GDM1 (cell line): ENCODE measurements at regions not wholly inside any gene's neighbourhood (a gene's known extent, or its start where the extent isn't known, plus 50 kb on each side); places are given as distances from the start of the nearest gene placed in this dataset.

ENCODE experiments used
- DNase-seq: peaks from one replicate; lab custom pipeline; 2025; lab: John Stamatoyannopoulos, UW

GRCh38 chr2:5067816-5068215 lies 624.4 kb upstream of the SOX11 start:
- DNase-seq = no peak

DNA sequence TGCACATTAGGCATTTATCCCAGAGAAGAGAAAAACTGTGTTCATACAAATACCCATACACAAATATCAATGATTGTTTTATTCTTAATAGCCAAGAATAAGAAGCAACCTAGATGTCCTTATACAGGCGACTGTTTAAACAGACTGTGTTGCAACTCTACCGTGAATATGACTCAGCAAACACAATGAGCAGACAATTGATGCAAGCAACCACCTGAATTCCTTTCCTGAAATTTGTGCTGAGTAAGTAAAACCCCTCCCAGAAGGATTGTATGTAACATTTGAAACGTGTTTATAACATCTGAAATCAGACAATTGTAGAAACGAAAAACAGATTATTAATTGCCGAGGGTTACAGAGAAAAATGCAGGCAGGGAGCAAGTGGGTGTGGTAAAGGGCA lies 621.9 kb upstream of the SOX11 start:
- no peak for DNase-seq

DNA sequence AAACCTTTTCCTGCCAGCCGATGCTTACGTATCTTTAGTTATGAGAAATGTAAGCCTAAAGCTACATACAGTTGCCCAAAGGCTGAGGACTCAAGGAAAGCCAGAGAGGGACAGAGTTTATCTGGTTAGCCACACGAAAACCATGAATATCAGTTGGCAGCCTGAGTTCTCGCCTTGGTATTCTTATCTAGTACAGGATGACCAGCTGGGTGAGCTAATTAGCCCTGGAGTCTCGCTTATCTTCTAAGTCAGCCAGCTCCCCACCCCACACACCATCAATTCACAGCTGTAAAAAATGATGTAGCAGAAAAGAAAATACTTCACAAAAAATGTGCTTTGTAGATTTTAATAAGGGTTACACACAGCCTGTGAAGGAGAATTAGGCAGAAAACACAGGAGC lies 617.5 kb upstream of the SOX11 start:
- DNase-seq = no peak

DNA sequence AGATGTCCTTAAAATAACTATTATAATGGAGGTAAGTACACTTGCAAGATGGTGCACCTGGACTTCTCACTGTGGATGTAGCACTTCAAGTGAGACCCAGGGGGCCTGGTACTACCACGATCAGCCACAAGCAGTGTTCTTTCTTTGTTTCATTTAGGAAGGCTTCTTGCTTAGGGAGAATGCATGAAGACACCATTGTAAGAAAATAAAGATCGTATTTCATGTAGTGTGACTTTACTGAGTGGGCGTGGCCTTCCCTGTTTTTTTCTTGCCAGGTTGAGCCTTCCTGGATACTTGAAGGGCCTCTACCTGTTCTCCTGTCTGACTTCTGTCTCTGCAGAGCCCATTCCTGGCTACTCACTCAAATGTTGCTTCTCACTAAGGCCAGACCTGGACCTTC lies 615.6 kb upstream of the SOX11 start:
- no peak for DNase-seq

DNA sequence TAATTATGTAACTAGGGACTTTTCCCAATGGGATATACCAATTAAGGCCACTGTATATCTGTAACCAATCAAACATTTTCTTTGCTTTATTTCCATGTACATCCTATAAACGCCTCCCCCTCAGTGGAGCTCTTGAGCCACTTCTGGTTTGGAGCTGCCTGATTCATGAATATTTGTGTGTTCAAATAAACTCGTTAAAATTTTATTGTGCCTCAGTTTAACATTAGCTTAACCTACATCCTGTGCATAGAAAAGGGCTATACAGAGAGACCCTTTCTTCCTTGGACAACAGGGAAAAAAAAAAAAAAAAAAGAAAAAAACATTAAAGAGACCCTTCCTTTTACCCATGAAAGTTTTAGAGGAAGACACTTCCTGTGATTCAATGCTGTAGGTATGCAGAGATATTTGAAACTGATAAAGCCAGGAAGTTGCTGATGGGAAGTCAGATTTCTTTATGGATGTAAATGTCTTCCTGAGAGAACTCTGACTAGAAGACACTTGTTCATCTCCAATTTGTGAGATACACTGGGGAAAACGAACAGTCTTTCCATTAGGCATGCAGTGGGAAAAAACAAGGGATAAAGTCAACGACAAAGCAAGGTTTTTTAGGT lies 614.6 kb upstream of the SOX11 start:
- no peak for DNase-seq

DNA sequence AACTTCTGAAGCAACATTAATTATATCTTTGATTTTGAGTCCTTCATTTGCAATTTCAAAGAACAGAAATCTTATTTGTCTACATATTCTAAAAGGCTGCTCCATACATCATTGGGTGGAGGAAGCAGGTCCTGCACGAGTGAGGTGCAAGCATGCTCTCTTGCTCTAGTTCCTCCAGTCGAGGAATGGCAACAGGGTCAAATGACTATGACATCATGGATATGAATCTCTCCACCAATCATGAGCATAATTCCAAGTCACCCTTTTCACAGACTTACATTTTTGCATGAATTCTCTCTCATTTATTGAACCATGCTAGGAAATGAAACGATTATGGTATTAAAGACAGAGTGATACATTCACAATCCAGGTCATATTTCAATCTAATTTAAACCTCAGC lies 608.8 kb upstream of the SOX11 start:
- DNase-seq = no peak

DNA sequence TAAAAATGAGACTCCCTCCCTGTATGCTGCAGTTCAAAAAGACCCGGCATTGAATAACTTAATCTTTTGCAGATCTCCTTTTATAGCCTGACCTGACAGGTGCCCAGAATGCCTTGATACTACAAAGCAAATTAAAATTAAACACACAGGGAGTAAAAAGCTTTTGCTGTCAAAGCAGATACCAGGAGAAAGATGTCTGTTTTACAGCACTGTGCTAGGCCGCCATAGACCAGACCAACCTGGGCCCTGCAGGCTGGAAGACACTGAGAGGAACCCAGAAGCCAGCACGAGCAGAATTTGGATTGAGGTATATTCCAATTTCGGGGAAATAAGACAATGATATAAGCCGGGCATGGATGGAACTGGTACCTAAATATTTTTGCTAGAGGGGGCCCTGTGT lies 602.8 kb upstream of the SOX11 start:
- DNase-seq = no peak

DNA sequence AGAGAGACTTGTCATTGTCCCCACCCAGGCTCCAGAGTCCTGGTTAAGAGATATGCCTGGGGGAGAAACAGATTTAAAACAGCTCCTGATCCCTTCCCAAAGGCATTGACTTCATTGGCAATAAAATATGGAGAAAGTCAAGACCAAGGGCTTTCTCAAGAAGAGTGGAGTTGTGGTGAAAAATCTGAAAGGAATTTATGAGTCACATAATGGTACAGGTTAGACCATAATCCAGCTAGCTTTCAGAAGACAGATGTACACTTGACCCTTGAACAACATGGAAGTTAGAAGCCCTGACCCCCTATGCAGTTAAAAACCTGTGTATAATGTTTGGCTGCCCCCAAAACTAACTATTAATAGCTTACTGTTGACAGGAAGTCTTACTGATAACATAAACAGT lies 599.1 kb upstream of the SOX11 start:
- no peak for DNase-seq

- no peak for DNase-seq
Observed at GRCh38 chr2:5093518-5093917, 598.7 kb upstream of the SOX11 start.

- DNase-seq = no peak
Observed at GRCh38 chr2:5094192-5094591, 598.0 kb upstream of the SOX11 start.

- no peak for DNase-seq
Observed at GRCh38 chr2:5098286-5098685, 593.9 kb upstream of the SOX11 start.

DNA sequence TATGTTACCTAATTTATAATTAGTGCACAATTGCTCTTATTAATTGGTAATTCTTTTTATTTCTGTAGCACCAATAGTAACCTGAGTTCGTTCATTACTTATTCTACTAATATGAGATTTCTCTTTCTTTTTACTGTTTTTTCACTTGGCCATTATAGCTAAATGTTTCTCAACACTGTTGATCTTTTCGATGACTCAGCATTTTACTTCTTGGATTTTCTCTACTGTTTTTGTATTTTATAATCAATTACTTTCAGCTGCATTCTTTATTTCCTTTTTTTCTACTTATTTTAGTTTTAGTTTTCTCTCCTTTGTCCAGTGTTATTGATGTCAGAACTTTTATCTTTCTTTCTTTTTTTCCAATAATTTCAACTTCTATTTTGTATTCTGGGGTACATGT lies 589.4 kb upstream of the SOX11 start:
- DNase-seq = no peak

- no peak for DNase-seq
Observed at GRCh38 chr2:5111581-5111980, 580.6 kb upstream of the SOX11 start.

GRCh38 chr2:5119046-5119445 lies 573.1 kb upstream of the SOX11 start:
- DNase-seq = no peak

DNA sequence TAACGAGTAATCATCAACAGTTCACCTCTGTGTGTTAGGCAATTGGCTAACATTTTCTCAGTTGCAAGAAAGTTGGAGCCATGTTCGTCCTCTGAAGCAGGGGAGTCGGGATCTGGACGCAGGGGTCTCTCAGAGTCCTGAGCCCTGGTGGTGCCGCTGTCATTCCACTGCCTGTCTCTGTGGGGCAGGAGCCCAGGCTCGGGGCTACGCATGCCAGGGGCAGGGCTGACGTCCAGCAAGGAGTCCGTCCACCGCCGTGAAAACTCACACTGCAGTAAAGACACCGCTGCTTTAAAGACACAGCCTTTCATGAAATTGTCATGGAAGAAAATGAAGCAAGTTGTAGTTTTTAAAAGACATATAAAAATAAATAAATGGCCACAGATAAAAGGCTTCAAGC lies 571.1 kb upstream of the SOX11 start:
- DNase-seq = no peak

DNA sequence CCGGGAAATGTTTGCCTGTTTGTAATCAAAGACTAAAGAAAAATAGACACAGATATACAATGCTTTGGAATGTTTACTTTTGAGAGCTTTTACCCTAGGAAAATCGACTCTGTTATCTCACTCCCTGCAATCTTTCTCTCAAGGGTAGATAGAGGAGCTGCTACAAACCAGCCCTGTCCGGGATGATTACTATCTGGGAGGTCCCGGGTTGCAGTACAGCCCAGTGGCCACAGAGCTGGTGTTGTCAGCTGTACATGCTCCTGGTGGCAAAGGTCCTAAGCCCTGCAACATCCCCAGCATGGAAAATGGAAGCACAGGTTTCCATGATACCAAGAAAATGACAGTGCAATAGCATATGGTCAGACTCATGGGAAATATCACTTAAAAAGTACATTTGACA lies 570.5 kb upstream of the SOX11 start:
- DNase-seq = no peak

GRCh38 chr2:5123582-5124196 lies 568.5 kb upstream of the SOX11 start:
- DNase-seq = no peak

GRCh38 chr2:5125017-5125730 lies 567.0 kb upstream of the SOX11 start:
- no peak for DNase-seq

DNA sequence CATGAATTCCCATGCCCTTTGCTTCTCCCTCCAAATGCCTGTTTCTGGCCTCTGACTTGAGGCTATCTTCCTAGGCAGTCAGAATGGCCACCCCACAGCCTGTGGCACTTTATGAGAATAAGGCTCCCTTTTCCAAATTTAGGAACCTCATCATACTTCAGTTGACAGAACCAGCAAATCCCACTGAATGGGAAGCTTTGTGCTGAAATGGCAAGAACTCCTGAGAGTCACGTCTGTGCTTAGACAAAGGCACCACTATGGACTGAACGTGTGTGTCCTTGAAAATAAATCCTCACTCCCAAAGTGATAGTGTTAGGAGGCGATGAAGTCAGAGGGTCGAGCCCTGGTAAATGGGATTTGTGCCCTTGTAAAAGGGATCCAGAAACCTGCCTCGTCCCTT lies 559.9 kb upstream of the SOX11 start:
- DNase-seq = no peak

- no peak for DNase-seq
Observed at GRCh38 chr2:5140347-5140746, 551.8 kb upstream of the SOX11 start.

DNA sequence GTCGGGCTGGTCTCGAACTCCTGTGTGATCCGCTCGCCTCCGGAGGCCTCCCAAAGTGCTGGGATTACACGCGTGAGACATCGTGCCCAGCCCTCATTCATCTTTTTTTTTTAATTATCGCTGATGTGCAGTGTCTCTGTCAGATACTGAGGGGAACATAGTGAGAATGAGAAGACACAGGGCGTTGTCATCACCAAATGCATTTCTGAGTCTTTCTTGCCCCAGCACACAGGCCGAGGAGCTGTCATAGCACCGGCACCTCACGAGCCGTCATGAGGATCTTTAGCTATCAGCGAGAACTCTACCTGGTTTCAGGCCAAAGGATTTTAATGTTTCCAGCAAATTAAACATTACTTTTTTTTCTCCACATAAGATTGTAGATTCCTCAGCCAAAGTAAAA lies 548.0 kb upstream of the SOX11 start:
- no peak for DNase-seq

GRCh38 chr2:5145053-5145452 lies 547.1 kb upstream of the SOX11 start:
- DNase-seq = no peak

GRCh38 chr2:5145801-5146200 lies 546.4 kb upstream of the SOX11 start:
- DNase-seq = no peak
